GM18951 (cell line): ENCODE measurements at regions not wholly inside any gene's neighbourhood (a gene's known extent, or its start where the extent isn't known, plus 50 kb on each side); places are given as distances from the start of the nearest gene placed in this dataset.

Experiments
- POLR2A ChIP-seq: IDR thresholded peaks from 4 replicates; pipeline ENCODE4 v1.6.1; 2011; ENCODE audit warnings: mild to moderate bottlenecking; ENCODE audit not compliant: insufficient read length, insufficient read depth; ENCODE audit errors: extremely low read depth
- in situ Hi-C: fragments of 300-500 bp; cut with MboI; formaldehyde crosslinking; loops from one replicate; pipeline ENCODE4 v1.12.0; 2022; ENCODE audit warnings: low sequenced_read_pairs, mixed read lengths, inconsistent platforms; ENCODE audit not compliant: unreplicated experiment

GRCh38 chr12:43294916-43295315 is 257.1 kb downstream of the ADAMTS20 start:
- no peak for TF ChIP-seq POLR2A
- in situ Hi-C loops, result loop anchor here (25.0 kb wide), 2 partner anchors 708 to 833 kb away; partner anchors contain the start of gene PRICKLE1

DNA sequence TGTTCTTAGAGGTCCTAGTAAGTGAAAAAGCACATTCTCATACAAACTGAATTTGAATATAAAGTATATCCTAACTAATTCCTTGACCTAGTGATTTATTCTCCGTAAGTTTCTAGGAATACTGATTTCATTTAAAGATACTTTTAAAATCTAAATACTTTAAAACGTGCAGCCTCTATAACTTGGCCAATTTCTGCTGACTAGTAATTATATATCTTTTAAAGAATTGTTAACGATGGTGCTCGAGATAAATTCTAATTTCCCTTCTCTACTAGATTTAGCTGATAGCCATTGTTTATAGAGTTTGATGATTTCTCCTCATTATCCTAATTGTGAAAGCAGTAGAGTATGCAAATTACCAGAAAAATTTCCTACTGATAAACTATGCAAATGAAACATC is 257.9 kb downstream of the ADAMTS20 start:
- TF ChIP-seq POLR2A, result no peak
- in situ Hi-C loops, result loop anchor here (25.0 kb wide), 2 partner anchors 707 to 832 kb away; partner anchors contain the start of gene PRICKLE1

DNA sequence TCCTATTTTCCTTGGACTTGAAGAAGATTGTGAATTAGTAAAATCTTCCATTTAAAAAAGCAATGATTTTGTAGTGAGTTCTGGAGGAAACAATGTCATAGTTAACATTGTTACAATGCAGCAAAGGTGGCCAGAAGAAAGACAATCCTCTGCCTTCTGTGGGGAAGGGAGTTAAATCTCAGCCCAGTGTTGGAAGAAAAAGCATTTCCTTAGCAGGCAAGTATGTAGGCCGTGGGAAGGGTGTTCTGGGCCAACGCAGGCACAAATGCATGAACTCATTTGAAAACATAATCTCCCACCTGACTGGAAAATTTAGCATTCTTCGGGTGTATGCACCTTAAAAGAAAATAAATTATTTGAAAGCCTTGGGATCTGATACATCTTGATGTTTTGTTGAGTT is 258.6 kb downstream of the ADAMTS20 start:
- in situ Hi-C loops, result loop anchor here (25.0 kb wide), 2 partner anchors 706 to 831 kb away; partner anchors contain the start of gene PRICKLE1

GRCh38 chr12:43292699-43293098 is 259.3 kb downstream of the ADAMTS20 start:
- no peak for TF ChIP-seq POLR2A

More for the DNA sequence above, 258.6 kb downstream of the ADAMTS20 start:
- TF ChIP-seq POLR2A, result no peak

DNA sequence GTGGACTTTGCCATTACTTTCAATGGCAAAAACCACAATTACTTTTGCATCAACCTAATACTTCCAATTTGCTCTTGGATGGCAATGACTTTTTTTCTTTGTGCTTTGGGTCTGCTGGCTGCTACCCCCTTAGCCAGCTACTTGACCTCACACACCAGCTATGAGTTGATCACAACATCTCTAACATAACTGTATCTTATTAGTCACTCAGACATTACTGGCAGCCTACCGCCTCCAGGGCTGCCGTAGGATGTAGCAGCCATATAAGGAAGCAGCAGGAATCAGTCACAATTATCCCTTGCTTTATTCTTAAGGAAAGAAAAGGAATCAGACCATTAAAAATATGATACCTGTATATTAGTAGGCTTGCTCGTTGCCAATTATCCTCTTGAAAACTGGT is 260.5 kb downstream of the ADAMTS20 start:
- in situ Hi-C loops, result loop anchor here (25.0 kb wide), 2 partner anchors 704 to 829 kb away; partner anchors contain the start of gene PRICKLE1

More at GRCh38 chr12:43292699-43293098, 259.3 kb downstream of the ADAMTS20 start:
- in situ Hi-C loops, result loop anchor here (25.0 kb wide), 2 partner anchors 705 to 830 kb away; partner anchors contain the start of gene PRICKLE1

GRCh38 chr12:43290836-43291235 is 261.2 kb downstream of the ADAMTS20 start:
- in situ Hi-C loops, result loop anchor here (25.0 kb wide), 2 partner anchors 704 to 829 kb away; partner anchors contain the start of gene PRICKLE1
- TF ChIP-seq POLR2A, result no peak

More for the DNA sequence above, 260.5 kb downstream of the ADAMTS20 start:
- no peak for TF ChIP-seq POLR2A

- in situ Hi-C loops, result loop anchor here (25.0 kb wide), 2 partner anchors 702 to 827 kb away; partner anchors contain the start of gene PRICKLE1
- TF ChIP-seq POLR2A, result no peak
These were observed 262.6 kb downstream of the ADAMTS20 start for GRCh38 chr12:43289426-43289801.

DNA sequence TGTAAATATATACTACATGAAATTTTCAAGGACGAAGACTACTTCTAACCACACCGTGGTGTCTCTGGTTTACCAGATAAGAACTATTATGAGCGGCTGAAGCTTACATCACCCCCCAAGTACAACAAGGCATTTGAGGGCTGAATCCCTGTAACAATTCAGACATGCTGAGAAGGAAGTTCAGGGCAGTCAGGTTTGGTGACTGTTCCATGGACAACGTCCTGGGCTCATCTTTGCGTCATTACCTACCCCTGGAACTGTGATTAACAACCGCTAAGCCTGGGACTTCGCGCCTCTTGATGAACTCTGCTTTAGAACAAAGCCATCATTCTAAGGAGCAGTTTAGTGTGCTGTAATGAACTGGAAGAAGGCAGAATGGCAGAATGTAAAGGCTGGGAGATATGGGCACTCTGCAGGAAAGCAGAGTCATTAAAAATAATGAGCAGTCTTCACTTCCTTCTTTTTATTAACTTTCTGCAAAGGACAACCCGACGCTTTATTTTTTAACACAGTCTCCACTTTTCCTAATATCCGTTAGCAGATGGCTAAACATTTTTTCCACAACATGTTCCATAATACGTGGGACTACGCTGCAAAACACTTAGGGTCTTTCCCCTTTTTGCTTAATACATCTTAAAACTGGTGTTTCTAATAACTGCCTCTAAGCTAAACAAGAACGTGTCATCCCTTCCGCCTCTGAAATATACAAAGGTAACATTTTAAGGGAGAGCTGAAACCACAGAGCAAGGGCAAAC is 263.2 kb downstream of the ADAMTS20 start:
- TF ChIP-seq POLR2A, result no peak
- in situ Hi-C loops, result loop anchor here (25.0 kb wide), 2 partner anchors 702 to 827 kb away; partner anchors contain the start of gene PRICKLE1

- in situ Hi-C loops, result loop anchor here (25.0 kb wide), 2 partner anchors 701 to 826 kb away; partner anchors contain the start of gene PRICKLE1
- no peak for TF ChIP-seq POLR2A
These were observed 264.2 kb downstream of the ADAMTS20 start for GRCh38 chr12:43287706-43288383.

DNA sequence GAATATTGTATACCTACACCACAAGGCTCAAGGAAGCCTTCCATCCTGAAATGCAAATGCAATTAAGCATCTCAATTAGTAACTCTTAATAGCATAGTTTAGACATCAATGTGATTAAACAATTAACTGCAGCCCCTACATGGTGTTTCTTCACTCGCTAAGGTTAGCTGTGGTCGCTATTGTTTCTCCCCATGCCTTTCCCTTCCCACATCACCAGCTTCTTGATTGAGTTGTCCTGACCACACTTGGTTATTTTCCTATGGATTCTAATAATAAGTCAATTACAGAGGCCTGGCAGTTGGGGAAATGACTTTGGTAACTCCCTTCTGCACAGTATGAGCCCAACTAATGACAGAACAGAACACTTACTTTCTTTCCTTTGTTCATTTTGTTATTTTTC is 265.0 kb downstream of the ADAMTS20 start:
- in situ Hi-C loops, result loop anchor here (25.0 kb wide), 2 partner anchors 700 to 825 kb away; partner anchors contain the start of gene PRICKLE1
- TF ChIP-seq POLR2A, result no peak

GRCh38 chr12:43285159-43285598 is 266.8 kb downstream of the ADAMTS20 start:
- no peak for TF ChIP-seq POLR2A
- in situ Hi-C loops, result loop anchor here (25.0 kb wide), 2 partner anchors 698 to 823 kb away; partner anchors contain the start of gene PRICKLE1

DNA sequence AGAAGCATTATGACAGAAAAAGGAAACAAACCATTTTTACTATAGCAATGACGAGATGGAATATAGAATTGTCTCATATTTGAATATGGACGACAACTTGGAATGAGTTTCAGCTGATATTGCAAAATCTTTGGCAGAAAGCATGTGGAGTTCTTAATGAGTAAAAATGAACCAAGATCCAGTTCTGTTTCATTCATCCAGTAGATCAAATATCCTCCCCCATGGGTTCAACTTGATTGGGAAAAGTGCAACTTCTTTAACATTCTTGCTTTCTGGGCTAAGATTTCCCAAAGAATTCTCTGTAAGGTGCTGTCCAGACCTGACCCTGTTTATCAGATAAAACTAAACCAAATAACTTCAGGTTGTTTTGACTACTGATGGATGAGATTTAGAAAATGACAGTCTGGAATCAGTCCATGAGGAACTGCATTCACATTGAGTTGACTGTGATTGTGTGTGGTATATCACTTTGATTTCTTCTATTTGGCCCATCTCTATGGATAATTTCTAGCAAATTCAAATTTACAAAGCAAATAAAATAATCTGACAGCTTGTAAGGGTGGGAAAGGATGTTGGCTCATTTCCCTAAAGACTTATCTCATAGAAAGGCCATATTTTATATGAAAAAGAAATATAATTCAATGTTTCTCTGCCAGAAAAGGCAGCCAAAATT is 267.4 kb downstream of the ADAMTS20 start:
- in situ Hi-C loops, result loop anchor here (25.0 kb wide), 2 partner anchors 697 to 822 kb away; partner anchors contain the start of gene PRICKLE1
- TF ChIP-seq POLR2A, result no peak
